A549 (cell line): ENCODE measurements at regions not wholly inside any gene's neighbourhood (a gene's known extent, or its start where the extent isn't known, plus 50 kb on each side); places are given as distances from the start of the nearest gene placed in this dataset.

Experiments used
- ATAC-seq, 2 experiments: fragments of 200-7000 bp in 1 of 2; fragments of >200 bp in 1 of 2; cut with Nextera tagmentation in 1 of 2; cut with Tn5 transposase in 1 of 2; 3 replicates each; pipeline versions ENCODE4 v1.8.0 to v1.9.1; 2018 to 2020; ENCODE audit warnings: mild to moderate bottlenecking in 1 of 2, moderate library complexity in 1 of 2
- CTCF ChIA-PET: fragments of 300-600 bp; sonication (Branson Sonifier 250); formaldehyde crosslinking; extraction: SDS; loops from one replicate; lab custom pipeline; 2021; ENCODE audit warnings: antibody characterized with exemption, inconsistent platforms; lab: Yijun Ruan, JAX
- POLR2A ChIA-PET: fragments of 350-600 bp; formaldehyde crosslinking; extraction: SDS; loops from one replicate; lab custom pipeline; 2021; ENCODE audit warnings: antibody characterized with exemption, inconsistent platforms; lab: Yijun Ruan, JAX
- DNase-seq, 2 experiments: peaks; one replicate each; pipeline versions ENCODE4 v3.0.0 to v3.0.0-alpha.2; 2011 to 2016; ENCODE audit warnings: low read depth in 1 of 2, low spot score in 1 of 2
- FAIRE-seq: peaks from 2 replicates; lab custom pipeline; 2011; peaks lifted over from hg19 to GRCh38; lab: Jason Lieb, UNC
- H3K27ac ChIP-seq, 2 experiments: fragments of >200 bp; sonication (Bioruptor Twin); formaldehyde crosslinking; 3 replicates each; pipeline ENCODE4 v1.5.1; 2016 to 2017
- H3K4me1 ChIP-seq: fragments of >200 bp; sonication (Bioruptor Twin); formaldehyde crosslinking; 3 replicates; pipeline ENCODE4 v1.6.1; 2016
- H3K4me2 ChIP-seq: fragments of >200 bp; sonication (Bioruptor Twin); formaldehyde crosslinking; 3 replicates; pipeline ENCODE4 v1.6.1; 2016
- H3K4me3 ChIP-seq: fragments of >200 bp; sonication (Bioruptor Twin); formaldehyde crosslinking; 3 replicates; pipeline ENCODE4 v1.5.1; 2016
- H3K9me3 ChIP-seq: fragments of >200 bp; sonication (Bioruptor Twin); formaldehyde crosslinking; 3 replicates; pipeline ENCODE4 v1.6.1; 2016
- CEBPB ChIP-seq, 2 experiments: fragments of >200 bp in 1 of 2; sonication (Bioruptor Twin) in 1 of 2; formaldehyde crosslinking in 1 of 2; IDR thresholded peaks; 2 replicates each; pipeline ENCODE4 v1.6.1; 2012 to 2016
- EHMT2 ChIP-seq: fragments of 200-600 bp; sonication (generic); IDR thresholded peaks from 2 replicates; pipeline ENCODE4 v1.6.1; 2016; ENCODE audit warnings: antibody characterized with exemption, low read depth, mild to moderate bottlenecking, moderate library complexity
- GATA3 ChIP-seq: IDR thresholded peaks from 2 replicates; pipeline ENCODE4 v1.6.1; 2012; ENCODE audit warnings: borderline replicate concordance
- HOXB13 ChIP-seq: fragments of 250-450 bp; sonication (Bioruptor Pico); IDR thresholded peaks from 2 replicates; pipeline ENCODE4 v1.5.0; 2020; ENCODE audit warnings: low read depth, mild to moderate bottlenecking, moderate library complexity
- KDM1A ChIP-seq: fragments of 200-600 bp; sonication (generic); IDR thresholded peaks from 2 replicates; pipeline ENCODE4 v1.6.1; 2016; ENCODE audit warnings: low read depth, mild to moderate bottlenecking
- KDM5A ChIP-seq: fragments of 200-600 bp; sonication (generic); IDR thresholded peaks from 2 replicates; pipeline ENCODE4 v1.6.1; 2016; ENCODE audit warnings: antibody characterized with exemption, mild to moderate bottlenecking
- NPAS2 ChIP-seq: fragments of 250-450 bp; sonication (Bioruptor Pico); IDR thresholded peaks from 2 replicates; pipeline ENCODE4 v1.8.0; 2022; ENCODE audit warnings: mild to moderate bottlenecking, moderate library complexity, borderline replicate concordance
- PHF8 ChIP-seq: fragments of 200-600 bp; sonication (generic); IDR thresholded peaks from 2 replicates; pipeline ENCODE4 v1.6.1; 2016; ENCODE audit warnings: low read depth, mild to moderate bottlenecking, antibody characterized with exemption, moderate library complexity, borderline replicate concordance
- POLR2AphosphoS2 ChIP-seq: conservative IDR thresholded peaks from 2 replicates; pipeline ENCODE4 v1.6.1; 2012; ENCODE audit warnings: low read length, improper control_type of control experiment, inconsistent platforms
- RCOR1 ChIP-seq: fragments of 150-350 bp; IDR thresholded peaks from 2 replicates; pipeline ENCODE4 v1.6.1; 2014; ENCODE audit warnings: antibody characterized with exemption, low read length, low read depth
- RFX5 ChIP-seq: fragments of 450-650 bp; IDR thresholded peaks from 2 replicates; pipeline ENCODE4 v1.7.1; 2014; ENCODE audit warnings: antibody characterized with exemption, mild to moderate bottlenecking, moderate library complexity
- RNF2 ChIP-seq: fragments of 200-600 bp; sonication (generic); IDR thresholded peaks from 2 replicates; pipeline ENCODE4 v1.6.1; 2016; ENCODE audit warnings: low read depth, mild to moderate bottlenecking, antibody characterized with exemption, moderate library complexity, borderline replicate concordance
- TFCP2L1 ChIP-seq: fragments of 250-450 bp; sonication (Bioruptor Pico); IDR thresholded peaks from 2 replicates; pipeline ENCODE4 v1.5.0; 2021; ENCODE audit warnings: mild to moderate bottlenecking
- TP53 ChIP-seq: fragments of 250-450 bp; sonication (Bioruptor Pico); IDR thresholded peaks from 2 replicates; pipeline ENCODE4 v1.5.0; 2021; ENCODE audit warnings: mild to moderate bottlenecking, moderate library complexity
- ZNF302 ChIP-seq: fragments of 250-450 bp; sonication (Bioruptor Pico); IDR thresholded peaks from 2 replicates; pipeline ENCODE4 v1.9.0; 2021; ENCODE audit warnings: inconsistent platforms, mild to moderate bottlenecking, moderate library complexity
- ZSCAN20 ChIP-seq: fragments of 250-450 bp; sonication (Bioruptor Pico); IDR thresholded peaks from 2 replicates; pipeline ENCODE4 v1.8.0; 2022; ENCODE audit warnings: mild to moderate bottlenecking, moderate library complexity
- WGBS: methylation state at CpG from one replicate; pipeline ENCODE4 v1.1.6; 2017; ENCODE audit errors: missing lambda C conversion rate; 5-methylcytosine and 5-hydroxymethylcytosine counted together
- TF ChIP-seq, protein P1 (sequence below): fragments of 450-650 bp; IDR thresholded peaks from 2 replicates; pipeline ENCODE4 v1.6.1; 2014; ENCODE audit warnings: antibody characterized with exemption
- TF ChIP-seq, protein P2 (sequence below): fragments of 250-450 bp; sonication (Bioruptor Pico); IDR thresholded peaks from 2 replicates; pipeline ENCODE4 v1.5.0; 2020; ENCODE audit warnings: low read depth, mild to moderate bottlenecking, moderate library complexity
- TF ChIP-seq, protein P3 (sequence below): fragments of 250-450 bp; sonication (Bioruptor Pico); IDR thresholded peaks from 2 replicates; pipeline ENCODE4 v1.5.0; 2021; ENCODE audit warnings: mild to moderate bottlenecking, moderate library complexity, borderline replicate concordance
- TF ChIP-seq, protein P4 (sequence below): fragments of >200 bp; sonication (Bioruptor Twin); formaldehyde crosslinking; IDR thresholded peaks from 3 replicates; pipeline ENCODE4 v1.6.1; 2016
- TF ChIP-seq, protein P5 (sequence below): IDR thresholded peaks from 2 replicates; pipeline ENCODE4 v1.6.1; 2012

DNA sequence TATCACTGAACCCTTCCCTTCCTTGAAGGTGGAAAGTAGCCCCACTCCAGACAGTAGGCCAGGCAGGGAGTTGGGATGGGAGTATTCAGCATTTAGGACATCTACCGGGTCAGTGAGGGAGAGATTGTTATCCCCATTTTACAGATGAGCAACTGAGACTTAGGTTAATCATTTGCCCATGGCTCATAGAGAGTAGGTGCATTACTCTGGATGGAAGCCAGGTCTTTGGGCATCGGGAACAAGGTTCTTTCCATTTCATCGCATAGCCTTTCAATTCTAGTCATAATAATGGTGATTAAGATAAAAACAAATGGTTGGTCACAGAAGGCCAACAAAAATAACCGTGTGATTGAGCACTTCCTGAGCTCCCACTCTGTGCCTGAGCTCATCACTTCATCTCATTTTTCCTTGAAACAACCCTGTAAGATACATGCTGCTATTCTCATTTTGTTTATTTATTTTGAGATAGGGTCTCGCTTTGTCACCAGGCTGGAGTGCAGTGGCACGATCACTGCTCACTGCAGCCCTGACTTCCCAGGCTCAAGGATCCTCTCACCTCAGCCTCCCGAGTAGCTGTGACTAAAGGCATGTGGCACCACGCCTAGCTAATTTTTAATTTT is 64.8 kb downstream of the NAV1 start (continued):
- no peak for TF ChIP-seq KDM5A

DNA sequence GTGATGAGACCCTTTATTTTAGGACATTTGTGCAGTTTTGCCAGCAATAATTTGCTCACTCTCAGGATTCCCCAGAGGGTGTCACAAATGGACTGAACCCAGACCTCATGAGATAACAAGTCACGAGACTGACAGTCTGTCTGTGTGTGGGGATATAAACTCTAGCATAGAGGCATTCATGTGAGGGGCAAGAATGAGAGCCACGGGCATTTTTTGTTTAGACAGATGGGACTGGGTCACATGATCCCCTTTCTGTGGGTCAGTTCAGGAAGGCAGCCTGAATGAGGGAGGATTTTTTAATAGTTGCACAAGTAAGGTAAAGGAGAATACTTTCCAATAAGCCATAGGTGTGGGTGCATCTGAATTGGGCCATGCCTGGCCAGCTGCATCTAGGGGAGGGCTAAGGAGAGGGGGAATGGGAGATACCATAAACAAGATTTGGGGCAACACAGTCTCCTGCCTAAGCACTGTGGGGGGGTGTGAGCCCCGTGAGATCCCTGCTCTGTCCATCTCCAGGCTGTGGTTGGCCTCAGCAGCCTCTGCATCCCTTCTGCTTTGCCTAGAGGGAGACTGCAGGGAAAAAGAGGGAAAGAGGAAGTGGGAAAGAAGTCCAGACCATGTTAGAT is 66.6 kb downstream of the NAV1 start:
- DNase-seq (no peak), ATAC-seq (no peak), FAIRE-seq (no peak)
- 66% methylated on average over 3 of the region's 3 CpGs for WGBS
- Histone ChIP-seq H3K27ac (peak overlapping the region; percentile 52 to 90; a peak in 5 of 6 replicates), H3K4me2 (peak overlapping the region; percentile 82), H3K4me3 (no peak overlapping the region), H3K9me3 (no peaks in the 10 kb centered on the region), H3K4me1 (peaks cover 57% of the 10 kb centered on the region)
- ChIA-PET CTCF (interaction anchor here (5.0 kb wide), 1 partner anchor 14 kb away, joined by 21 read pairs; no protein-coding TSS in a partner anchor), POLR2A (no interaction called here)
- TF ChIP-seq RCOR1 (no peak), POLR2AphosphoS2 (no peak)
- TF ChIP-seq, protein P1, sequence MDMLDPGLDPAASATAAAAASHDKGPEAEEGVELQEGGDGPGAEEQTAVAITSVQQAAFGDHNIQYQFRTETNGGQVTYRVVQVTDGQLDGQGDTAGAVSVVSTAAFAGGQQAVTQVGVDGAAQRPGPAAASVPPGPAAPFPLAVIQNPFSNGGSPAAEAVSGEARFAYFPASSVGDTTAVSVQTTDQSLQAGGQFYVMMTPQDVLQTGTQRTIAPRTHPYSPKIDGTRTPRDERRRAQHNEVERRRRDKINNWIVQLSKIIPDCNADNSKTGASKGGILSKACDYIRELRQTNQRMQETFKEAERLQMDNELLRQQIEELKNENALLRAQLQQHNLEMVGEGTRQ = 0 out of 2 replicates have a peak, but pooled peaks have one; percentile 13

DNA sequence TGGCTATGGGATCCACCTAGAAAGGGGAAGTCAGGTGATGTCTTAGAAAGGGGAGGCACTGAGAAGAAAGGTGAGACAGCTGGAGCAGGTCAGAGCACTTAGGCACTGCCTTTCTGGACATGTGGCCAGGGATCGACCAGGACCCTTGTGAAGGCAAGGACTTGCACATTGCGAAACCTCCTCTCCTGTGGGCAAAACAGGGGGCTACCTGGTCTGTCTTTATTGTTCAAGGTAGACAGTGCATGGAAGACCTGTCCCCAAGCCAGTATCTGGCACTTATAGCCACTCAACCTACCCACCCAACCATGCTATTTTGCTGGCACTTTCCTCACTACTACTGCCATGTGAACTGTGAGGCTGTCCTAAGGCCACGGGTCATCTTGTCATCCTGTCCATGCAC is 67.2 kb downstream of the NAV1 start:
- ATAC-seq (no peak), DNase-seq (no peak), FAIRE-seq (no peak)
- CTCF ChIA-PET = no interaction called here
- WGBS = 78% methylated on average over 3 of the region's 3 CpGs
- Histone ChIP-seq H3K4me1 (peaks cover 51% of the 10 kb centered on the region), H3K9me3 (no peaks in the 10 kb centered on the region), H3K4me3 (no peak overlapping the region), H3K4me2 (no peak overlapping the region), H3K27ac (peak overlapping the region; percentile 52 to 90; a peak in 5 of 6 replicates)
- TF ChIP-seq ZNF302 (CRISPR knock-in tag) = no peak
- TF ChIP-seq, protein P2, sequence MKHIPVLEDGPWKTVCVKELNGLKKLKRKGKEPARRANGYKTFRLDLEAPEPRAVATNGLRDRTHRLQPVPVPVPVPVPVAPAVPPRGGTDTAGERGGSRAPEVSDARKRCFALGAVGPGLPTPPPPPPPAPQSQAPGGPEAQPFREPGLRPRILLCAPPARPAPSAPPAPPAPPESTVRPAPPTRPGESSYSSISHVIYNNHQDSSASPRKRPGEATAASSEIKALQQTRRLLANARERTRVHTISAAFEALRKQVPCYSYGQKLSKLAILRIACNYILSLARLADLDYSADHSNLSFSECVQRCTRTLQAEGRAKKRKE = no peak
- TF ChIP-seq ZSCAN20 (CRISPR knock-in tag) = no peak
- TF ChIP-seq CEBPB (IDR thresholded peaks at IDR 0.05) = peak in 1 of 2 experiments; percentile 22; a peak in 1 of 4 replicates
- no peak for TF ChIP-seq TFCP2L1 (CRISPR knock-in tag)
- POLR2A ChIA-PET = interaction anchor here (0.5 kb wide), 1 partner anchor 42 kb away, joined by 6 read pairs; no protein-coding TSS in a partner anchor

DNA sequence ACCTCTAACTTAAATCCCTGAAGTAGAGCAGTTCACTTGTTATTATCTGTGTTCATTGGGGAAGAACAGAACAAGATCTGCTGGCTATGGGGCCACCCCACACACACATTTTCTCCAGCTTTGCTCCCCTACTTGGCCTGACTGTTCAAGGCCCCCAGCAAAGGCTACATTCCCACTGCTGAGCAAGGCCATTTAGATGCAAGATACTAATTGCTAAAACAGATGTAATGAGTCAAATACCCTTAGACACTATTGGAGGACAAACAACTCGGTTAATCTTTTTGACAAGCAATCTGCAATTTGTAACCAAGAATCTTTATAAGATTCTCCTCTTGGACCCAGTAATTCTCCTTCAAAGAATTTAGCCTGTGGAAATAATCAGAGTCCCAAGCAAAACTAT is 67.7 kb downstream of the NAV1 start:
- 87% methylated on average over 1 of the region's 1 CpG for WGBS

More for the DNA sequence above, 67.7 kb downstream of the NAV1 start:
- no peak for ATAC-seq
- no peak for DNase-seq
- ChIA-PET POLR2A (interaction anchor here (0.5 kb wide), 1 partner anchor 42 kb away, joined by 6 read pairs; no protein-coding TSS in a partner anchor), CTCF (no interaction called here)
- no peak for FAIRE-seq
- Histone ChIP-seq H3K4me2 (no peak overlapping the region), H3K4me3 (no peak overlapping the region), H3K27ac (peak overlapping the region in 1 of 2 experiments; percentile 90; a peak in 3 of 6 replicates), H3K9me3 (no peaks in the 10 kb centered on the region), H3K4me1 (peaks cover 45% of the 10 kb centered on the region)
- TF ChIP-seq KDM5A = no peak
- no peak for TF ChIP-seq RNF2
- no peak for TF ChIP-seq RFX5
- TF ChIP-seq, protein P3, sequence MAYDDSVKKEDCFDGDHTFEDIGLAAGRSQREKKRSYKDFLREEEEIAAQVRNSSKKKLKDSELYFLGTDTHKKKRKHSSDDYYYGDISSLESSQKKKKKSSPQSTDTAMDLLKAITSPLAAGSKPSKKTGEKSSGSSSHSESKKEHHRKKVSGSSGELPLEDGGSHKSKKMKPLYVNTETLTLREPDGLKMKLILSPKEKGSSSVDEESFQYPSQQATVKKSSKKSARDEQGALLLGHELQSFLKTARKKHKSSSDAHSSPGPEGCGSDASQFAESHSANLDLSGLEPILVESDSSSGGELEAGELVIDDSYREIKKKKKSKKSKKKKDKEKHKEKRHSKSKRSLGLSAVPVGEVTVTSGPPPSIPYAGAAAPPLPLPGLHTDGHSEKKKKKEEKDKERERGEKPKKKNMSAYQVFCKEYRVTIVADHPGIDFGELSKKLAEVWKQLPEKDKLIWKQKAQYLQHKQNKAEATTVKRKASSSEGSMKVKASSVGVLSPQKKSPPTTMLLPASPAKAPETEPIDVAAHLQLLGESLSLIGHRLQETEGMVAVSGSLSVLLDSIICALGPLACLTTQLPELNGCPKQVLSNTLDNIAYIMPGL (CRISPR knock-in tag) = no peak
- TF ChIP-seq, protein P4, sequence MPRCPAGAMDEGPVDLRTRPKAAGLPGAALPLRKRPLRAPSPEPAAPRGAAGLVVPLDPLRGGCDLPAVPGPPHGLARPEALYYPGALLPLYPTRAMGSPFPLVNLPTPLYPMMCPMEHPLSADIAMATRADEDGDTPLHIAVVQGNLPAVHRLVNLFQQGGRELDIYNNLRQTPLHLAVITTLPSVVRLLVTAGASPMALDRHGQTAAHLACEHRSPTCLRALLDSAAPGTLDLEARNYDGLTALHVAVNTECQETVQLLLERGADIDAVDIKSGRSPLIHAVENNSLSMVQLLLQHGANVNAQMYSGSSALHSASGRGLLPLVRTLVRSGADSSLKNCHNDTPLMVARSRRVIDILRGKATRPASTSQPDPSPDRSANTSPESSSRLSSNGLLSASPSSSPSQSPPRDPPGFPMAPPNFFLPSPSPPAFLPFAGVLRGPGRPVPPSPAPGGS = no peak
- no peak for TF ChIP-seq PHF8
- TF ChIP-seq, protein P5, sequence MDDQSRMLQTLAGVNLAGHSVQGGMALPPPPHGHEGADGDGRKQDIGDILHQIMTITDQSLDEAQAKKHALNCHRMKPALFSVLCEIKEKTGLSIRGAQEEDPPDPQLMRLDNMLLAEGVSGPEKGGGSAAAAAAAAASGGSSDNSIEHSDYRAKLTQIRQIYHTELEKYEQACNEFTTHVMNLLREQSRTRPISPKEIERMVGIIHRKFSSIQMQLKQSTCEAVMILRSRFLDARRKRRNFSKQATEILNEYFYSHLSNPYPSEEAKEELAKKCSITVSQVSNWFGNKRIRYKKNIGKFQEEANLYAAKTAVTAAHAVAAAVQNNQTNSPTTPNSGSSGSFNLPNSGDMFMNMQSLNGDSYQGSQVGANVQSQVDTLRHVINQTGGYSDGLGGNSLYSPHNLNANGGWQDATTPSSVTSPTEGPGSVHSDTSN = no peak
- TF ChIP-seq HOXB13 = no peak
- TF ChIP-seq KDM1A = no peak
- TF ChIP-seq GATA3 = no peak
- no peak for TF ChIP-seq NPAS2
- no peak for TF ChIP-seq TP53 (CRISPR knock-in tag)
- no peak for TF ChIP-seq EHMT2
